HUES6 (cell line): ENCODE measurements at regions not wholly inside any gene's neighbourhood (a gene's known extent, or its start where the extent isn't known, plus 50 kb on each side); places are given as distances from the start of the nearest gene placed in this dataset.

Source experiments
- H3K27ac ChIP-seq: 2 replicates; pipeline ENCODE4 v1.7.0; 2013; ENCODE audit warnings: low read depth, mild to moderate bottlenecking, low read length, inconsistent platforms
- H3K27me3 ChIP-seq: 2 replicates; pipeline ENCODE4 v1.6.1; 2013; ENCODE audit warnings: low read length; ENCODE audit not compliant: control insufficient read depth, insufficient read depth
- H3K36me3 ChIP-seq: 2 replicates; pipeline ENCODE4 v1.6.1; 2013; ENCODE audit warnings: low read length; ENCODE audit not compliant: control insufficient read depth, insufficient read depth
- H3K4me1 ChIP-seq: 2 replicates; pipeline ENCODE4 v1.6.1; 2013; ENCODE audit warnings: low read length; ENCODE audit not compliant: control insufficient read depth, insufficient read depth
- H3K4me3 ChIP-seq: 2 replicates; pipeline ENCODE4 v1.5.1; 2013; ENCODE audit warnings: low read depth, low read length
- H3K9ac ChIP-seq: one replicate; pipeline ENCODE4 v1.6.1; 2013; ENCODE audit warnings: mild to moderate bottlenecking, low read length
- H3K9me3 ChIP-seq: 2 replicates; pipeline ENCODE4 v1.6.1; 2013; ENCODE audit warnings: low read depth, low read length; ENCODE audit not compliant: control insufficient read depth, insufficient read depth

- no peaks in the 10 kb centered on the region for H3K27me3 ChIP-seq
- H3K9ac ChIP-seq = no peak overlapping the region
- no peaks in the 10 kb centered on the region for H3K4me1 ChIP-seq
- no peak overlapping the region for H3K27ac ChIP-seq
- no peak overlapping the region for H3K4me3 ChIP-seq
- H3K9me3 ChIP-seq = no peaks in the 10 kb centered on the region
- H3K36me3 ChIP-seq = no peaks in the 10 kb centered on the region
These were observed 288.9 kb downstream of the MSX2 start for GRCh38 chr5:175013251-175013650.

- Histone ChIP-seq H3K36me3 (no peaks in the 10 kb centered on the region), H3K9me3 (no peaks in the 10 kb centered on the region), H3K27ac (no peak overlapping the region), H3K9ac (no peak overlapping the region), H3K4me3 (no peak overlapping the region), H3K4me1 (no peaks in the 10 kb centered on the region), H3K27me3 (no peaks in the 10 kb centered on the region)
These were observed 287.9 kb downstream of the MSX2 start for GRCh38 chr5:175012267-175012666.

- no peak overlapping the region for H3K9ac ChIP-seq
- no peak overlapping the region for H3K4me3 ChIP-seq
- H3K27ac ChIP-seq = no peak overlapping the region
- no peaks in the 10 kb centered on the region for H3K27me3 ChIP-seq
- no peaks in the 10 kb centered on the region for H3K4me1 ChIP-seq
- H3K36me3 ChIP-seq = no peaks in the 10 kb centered on the region
- 0 out of 2 replicates have a peak, but pooled peaks cover 3% of the 10 kb centered on the region for H3K9me3 ChIP-seq
These were observed 279.1 kb downstream of the MSX2 start for GRCh38 chr5:175003531-175003930.

GRCh38 chr5:175001876-175002645 is 277.7 kb downstream of the MSX2 start:
- Histone ChIP-seq H3K4me1 (no peaks in the 10 kb centered on the region), H3K4me3 (no peak overlapping the region), H3K27ac (no peak overlapping the region), H3K9me3 (0 out of 2 replicates have a peak, but pooled peaks cover 8% of the 10 kb centered on the region), H3K9ac (no peak overlapping the region), H3K36me3 (no peaks in the 10 kb centered on the region), H3K27me3 (no peaks in the 10 kb centered on the region)

- H3K27ac ChIP-seq = no peak overlapping the region
- H3K9me3 ChIP-seq = 0 out of 2 replicates have a peak, but pooled peaks cover 8% of the 10 kb centered on the region
- no peak overlapping the region for H3K4me3 ChIP-seq
- H3K9ac ChIP-seq = no peak overlapping the region
- H3K4me1 ChIP-seq = no peaks in the 10 kb centered on the region
- no peaks in the 10 kb centered on the region for H3K36me3 ChIP-seq
- 0 out of 2 replicates have a peak, but pooled peaks cover 5% of the 10 kb centered on the region for H3K27me3 ChIP-seq
These were observed 276.9 kb downstream of the MSX2 start for GRCh38 chr5:175001311-175001710.

- no peaks in the 10 kb centered on the region for H3K36me3 ChIP-seq
- H3K27me3 ChIP-seq = peaks cover 19% of the 10 kb centered on the region
- H3K4me3 ChIP-seq = no peak overlapping the region
- H3K9me3 ChIP-seq = 0 out of 2 replicates have a peak, but pooled peaks cover 8% of the 10 kb centered on the region
- no peaks in the 10 kb centered on the region for H3K4me1 ChIP-seq
- no peak overlapping the region for H3K9ac ChIP-seq
- no peak overlapping the region for H3K27ac ChIP-seq
These were observed 275.2 kb downstream of the MSX2 start for GRCh38 chr5:174999581-174999980.

GRCh38 chr5:174998131-174998730 is 273.8 kb downstream of the MSX2 start:
- Histone ChIP-seq H3K4me3 (no peak overlapping the region), H3K4me1 (no peaks in the 10 kb centered on the region), H3K9me3 (0 out of 2 replicates have a peak, but pooled peaks cover 8% of the 10 kb centered on the region), H3K36me3 (no peaks in the 10 kb centered on the region), H3K27me3 (peaks cover 25% of the 10 kb centered on the region), H3K9ac (no peak overlapping the region), H3K27ac (no peak overlapping the region)

GRCh38 chr5:174997688-174998087 is 273.3 kb downstream of the MSX2 start:
- Histone ChIP-seq H3K36me3 (no peaks in the 10 kb centered on the region), H3K27ac (no peak overlapping the region), H3K4me1 (no peaks in the 10 kb centered on the region), H3K27me3 (peaks cover 25% of the 10 kb centered on the region), H3K9me3 (0 out of 2 replicates have a peak, but pooled peaks cover 8% of the 10 kb centered on the region), H3K9ac (no peak overlapping the region), H3K4me3 (no peak overlapping the region)

GRCh38 chr5:174996941-174997340 is 272.6 kb downstream of the MSX2 start:
- Histone ChIP-seq H3K36me3 (no peaks in the 10 kb centered on the region), H3K9ac (no peak overlapping the region), H3K27me3 (peaks cover 25% of the 10 kb centered on the region), H3K27ac (no peak overlapping the region), H3K4me3 (no peak overlapping the region), H3K9me3 (0 out of 2 replicates have a peak, but pooled peaks cover 8% of the 10 kb centered on the region), H3K4me1 (no peaks in the 10 kb centered on the region)

- Histone ChIP-seq H3K9ac (no peak overlapping the region), H3K4me3 (no peak overlapping the region), H3K27me3 (peaks cover 25% of the 10 kb centered on the region), H3K4me1 (no peaks in the 10 kb centered on the region), H3K27ac (no peak overlapping the region), H3K36me3 (no peaks in the 10 kb centered on the region), H3K9me3 (0 out of 2 replicates have a peak, but pooled peaks cover 8% of the 10 kb centered on the region)
These were observed 271.4 kb downstream of the MSX2 start for GRCh38 chr5:174995827-174996226.

GRCh38 chr5:174991847-174992246 is 267.5 kb downstream of the MSX2 start:
- Histone ChIP-seq H3K27me3 (peaks cover 24% of the 10 kb centered on the region), H3K9me3 (no peaks in the 10 kb centered on the region), H3K36me3 (no peaks in the 10 kb centered on the region), H3K27ac (no peak overlapping the region), H3K4me1 (no peaks in the 10 kb centered on the region), H3K9ac (no peak overlapping the region), H3K4me3 (no peak overlapping the region)
